HepG2 (cell line): ENCODE measurements at regions not wholly inside any gene's neighbourhood (a gene's known extent, or its start where the extent isn't known, plus 50 kb on each side); places are given as distances from the start of the nearest gene placed in this dataset.

ENCODE experiments used
- ATAC-seq: fragments of 200-7000 bp; cut with Tn5 transposase; 3 replicates; pipeline ENCODE4 v1.9.1; 2020; ENCODE audit warnings: mild to moderate bottlenecking, moderate library complexity
- BruUV-seq: library from RNA; stranded (reverse); fragments of 400-500 nt; replicated peaks from 2 replicates; lab custom pipeline; 2021; lab: Mats Ljungman, UMichigan
- CTCF ChIA-PET: fragments of 300-600 bp; formaldehyde crosslinking; extraction: SDS; loops from one replicate; lab custom pipeline; 2021; ENCODE audit warnings: low total read pairs, inconsistent platforms, low intra/inter-chr PET ratio; lab: Yijun Ruan, JAX
- POLR2A ChIA-PET: fragments of 350-600 bp; sonication (Branson Sonifier 250); formaldehyde crosslinking; loops from one replicate; lab custom pipeline; 2020; ENCODE audit warnings: antibody characterized with exemption, inconsistent platforms; lab: Yijun Ruan, JAX
- DNase-seq: peaks from one replicate; pipeline ENCODE4 v3.0.0-alpha.2; 2015; ENCODE audit warnings: low spot score
- FAIRE-seq: peaks from 3 replicates; lab custom pipeline; 2011; peaks lifted over from hg19 to GRCh38; lab: Jason Lieb, UNC
- H2AFZ ChIP-seq: one replicate; pipeline ENCODE4 v1.6.1; 2011; ENCODE audit warnings: low read length, inconsistent platforms
- H3K27ac ChIP-seq: fragments of 300-600 bp; 3 replicates; pipeline ENCODE4 v1.8.0; 2011; ENCODE audit warnings: mixed run types, mild to moderate bottlenecking, mixed read lengths, low read length, inconsistent platforms; ENCODE audit not compliant: insufficient read depth; ENCODE audit errors: extremely low read length
- H3K27me3 ChIP-seq, 2 experiments: fragments of 200-600 bp in 1 of 2; 2 replicates in 1 of 2; 3 replicates in 1 of 2; pipeline versions ENCODE4 v1.6.0 to v1.8.0; 2011; ENCODE audit warnings: low read length in 2 of 2, mild to moderate bottlenecking in 2 of 2, moderate library complexity in 2 of 2, inconsistent platforms in 1 of 2; ENCODE audit not compliant: insufficient read depth in 2 of 2, control insufficient read depth in 1 of 2
- H3K36me3 ChIP-seq, 2 experiments: fragments of 200-600 bp in 1 of 2; replicated peaks in 1 of 2; 2 replicates in 1 of 2; 3 replicates in 1 of 2; pipeline versions ENCODE4 v1.5.1 to v1.8.0; 2011; ENCODE audit warnings: low read length in 2 of 2, inconsistent platforms in 1 of 2; ENCODE audit not compliant: insufficient read depth in 2 of 2, control insufficient read depth in 1 of 2
- H3K4me1 ChIP-seq: 2 replicates; pipeline ENCODE4 v1.5.1; 2012; ENCODE audit warnings: low read length, inconsistent platforms; ENCODE audit not compliant: insufficient read depth
- H3K4me2 ChIP-seq: 2 replicates; pipeline ENCODE4 v1.6.0; 2011; ENCODE audit warnings: low read depth, low read length, inconsistent platforms
- H3K4me3 ChIP-seq, 3 experiments: fragments of 200-600 bp in 1 of 3; sonication (generic), shearing (Covaris generic) in 1 of 3; replicated peaks in 1 of 3; 2 replicates each; pipeline ENCODE4 v1.5.1; 2011 to 2016; ENCODE audit warnings: low read length in 3 of 3, inconsistent platforms in 2 of 3, low read depth in 2 of 3, mild to moderate bottlenecking in 2 of 3, control low read depth in 1 of 3, mixed read lengths in 1 of 3; ENCODE audit not compliant: insufficient read depth in 1 of 3
- H3K79me2 ChIP-seq: one replicate; pipeline ENCODE4 v1.6.1; 2011; ENCODE audit warnings: low read length, inconsistent platforms; ENCODE audit not compliant: insufficient read depth
- H3K9ac ChIP-seq: 2 replicates; pipeline ENCODE4 v1.6.0; 2011; ENCODE audit warnings: mild to moderate bottlenecking, low read depth, low read length, inconsistent platforms; ENCODE audit not compliant: insufficient read depth
- H3K9me3 ChIP-seq: 2 replicates; pipeline ENCODE4 v1.5.1; 2012; ENCODE audit warnings: mild to moderate bottlenecking, low read length
- H4K20me1 ChIP-seq: 2 replicates; pipeline ENCODE4 v1.6.0; 2011; ENCODE audit warnings: inconsistent platforms, mild to moderate bottlenecking, low read length, moderate library complexity; ENCODE audit not compliant: insufficient read depth
- MBD4 ChIP-seq: IDR thresholded peaks from 2 replicates; pipeline ENCODE4 v1.6.1; 2012; ENCODE audit warnings: low read length, inconsistent platforms, borderline replicate concordance
- NPAS2 ChIP-seq: sonication (generic); formaldehyde crosslinking; IDR thresholded peaks from 2 replicates; pipeline ENCODE4 v1.8.0; 2022; ENCODE audit warnings: mild to moderate bottlenecking, missing genetic modification reagents, borderline replicate concordance
- PHF20 ChIP-seq: sonication (generic); formaldehyde crosslinking; IDR thresholded peaks from 2 replicates; pipeline ENCODE4 v1.5.0; 2020; ENCODE audit warnings: mild to moderate bottlenecking, missing genetic modification reagents
- RCOR2 ChIP-seq: IDR thresholded peaks from 2 replicates; pipeline ENCODE4 v1.6.1; 2016; ENCODE audit warnings: missing biosample characterization, missing genetic modification reagents
- RFX3 ChIP-seq: IDR thresholded peaks from 2 replicates; pipeline ENCODE4 v1.6.1; 2016; ENCODE audit warnings: missing biosample characterization, missing genetic modification reagents
- SAP130 ChIP-seq: IDR thresholded peaks from 2 replicates; pipeline ENCODE4 v1.6.1; 2016; ENCODE audit warnings: low read depth
- SNRNP70 ChIP-seq: fragments of 200-400 bp; formaldehyde crosslinking; IDR thresholded peaks from 2 replicates; pipeline ENCODE4 v1.6.1; 2017; ENCODE audit warnings: mild to moderate bottlenecking, low read depth, low read length, moderate library complexity
- TEAD3 ChIP-seq: optimal IDR thresholded peaks from 2 replicates; pipeline ENCODE3; 2016; ENCODE audit warnings: borderline replicate concordance
- ZBTB1 ChIP-seq: sonication (generic); formaldehyde crosslinking; IDR thresholded peaks from 2 replicates; pipeline ENCODE4 v1.4.0; 2020; ENCODE audit warnings: missing genetic modification reagents, borderline replicate concordance
- ZNF24 ChIP-seq: fragments of 450-650 bp; IDR thresholded peaks from 2 replicates; pipeline ENCODE4 v1.6.1; 2017; ENCODE audit warnings: antibody characterized with exemption, mild to moderate bottlenecking
- WGBS: methylation state at CpG from one replicate; pipeline ENCODE4 v1.1.6; 2017; ENCODE audit warnings: low lambda C conversion rate; 5-methylcytosine and 5-hydroxymethylcytosine counted together
- in situ Hi-C: cut with HindIII; loops from 2 replicates; pipeline ENCODE4 v1.10.0; 2017; ENCODE audit warnings: low pct_unique_long_range_greater_than_20kb; ENCODE audit not compliant: extremely low pct_ligation_motif_present
- intact Hi-C: fragments of 100-400 bp; cut with micrococcal nuclease; formaldehyde crosslinking; loops from one replicate; pipeline ENCODE4 v1.10.0; 2022; ENCODE audit not compliant: unreplicated experiment
- TF ChIP-seq, protein P1 (sequence below): sonication (generic); formaldehyde crosslinking; conservative IDR thresholded peaks from 2 replicates; pipeline ENCODE4 v1.4.0; 2020; ENCODE audit warnings: missing genetic modification reagents
- TF ChIP-seq, protein P2 (sequence below): sonication (generic); formaldehyde crosslinking; IDR thresholded peaks from 2 replicates; pipeline ENCODE4 v1.5.1; 2020; ENCODE audit warnings: missing genetic modification reagents, mild to moderate bottlenecking, borderline replicate concordance
- TF ChIP-seq, protein P3 (sequence below): sonication (generic); formaldehyde crosslinking; IDR thresholded peaks from 2 replicates; pipeline ENCODE4 v1.4.0; 2020; ENCODE audit warnings: low read depth, missing genetic modification reagents

DNA sequence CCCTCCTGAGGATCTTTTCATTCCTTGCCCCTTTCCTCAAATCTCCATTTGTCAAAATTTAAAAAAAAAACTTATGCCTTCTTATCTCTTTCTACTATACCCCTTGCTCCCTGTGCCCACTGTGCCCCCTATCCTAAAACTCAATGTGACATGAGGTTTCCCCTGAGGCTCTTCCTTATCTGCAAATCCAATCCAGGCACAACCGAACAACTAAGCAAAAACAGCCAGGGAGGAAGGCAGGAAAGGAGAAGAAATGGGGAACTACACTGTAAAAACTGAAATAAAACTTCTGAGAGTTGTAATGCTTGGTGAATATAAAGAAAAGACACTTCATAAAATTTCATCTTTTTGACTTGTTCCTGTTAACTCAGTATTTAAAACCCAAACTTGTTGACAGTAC lies 54.2 kb downstream of the CRPPA start (continued):
- TF ChIP-seq, protein P1, sequence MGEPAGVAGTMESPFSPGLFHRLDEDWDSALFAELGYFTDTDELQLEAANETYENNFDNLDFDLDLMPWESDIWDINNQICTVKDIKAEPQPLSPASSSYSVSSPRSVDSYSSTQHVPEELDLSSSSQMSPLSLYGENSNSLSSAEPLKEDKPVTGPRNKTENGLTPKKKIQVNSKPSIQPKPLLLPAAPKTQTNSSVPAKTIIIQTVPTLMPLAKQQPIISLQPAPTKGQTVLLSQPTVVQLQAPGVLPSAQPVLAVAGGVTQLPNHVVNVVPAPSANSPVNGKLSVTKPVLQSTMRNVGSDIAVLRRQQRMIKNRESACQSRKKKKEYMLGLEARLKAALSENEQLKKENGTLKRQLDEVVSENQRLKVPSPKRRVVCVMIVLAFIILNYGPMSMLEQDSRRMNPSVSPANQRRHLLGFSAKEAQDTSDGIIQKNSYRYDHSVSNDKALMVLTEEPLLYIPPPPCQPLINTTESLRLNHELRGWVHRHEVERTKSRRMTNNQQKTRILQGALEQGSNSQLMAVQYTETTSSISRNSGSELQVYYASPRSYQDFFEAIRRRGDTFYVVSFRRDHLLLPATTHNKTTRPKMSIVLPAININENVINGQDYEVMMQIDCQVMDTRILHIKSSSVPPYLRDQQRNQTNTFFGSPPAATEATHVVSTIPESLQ (CRISPR knock-in tag), result no peak
- TF ChIP-seq MBD4 (no peak), SAP130 (CRISPR knock-in tag) (no peak), RFX3 (CRISPR knock-in tag) (no peak), PHF20 (no peak), NPAS2 (CRISPR knock-in tag) (no peak), ZNF24 (no peak), SNRNP70 (no peak)

DNA sequence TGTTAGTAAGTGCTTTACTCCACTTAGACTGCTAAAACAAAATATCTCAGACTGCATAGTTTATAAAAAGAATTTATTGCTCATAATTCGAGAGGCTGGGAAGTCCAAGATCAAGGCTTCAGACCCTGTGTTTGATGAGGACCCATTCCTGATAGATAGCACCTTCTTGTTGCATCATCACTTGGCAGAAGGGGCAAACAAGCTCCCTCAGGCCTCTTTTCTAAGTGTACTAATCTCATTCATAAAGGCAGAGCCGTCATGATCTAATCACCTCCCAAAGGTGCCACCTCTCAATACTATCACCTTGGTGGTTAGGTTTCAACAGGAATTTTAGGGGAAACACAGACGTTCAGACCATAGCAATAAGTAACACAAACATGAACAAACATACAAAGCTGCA lies 55.4 kb downstream of the CRPPA start:
- 0% methylated on average over 3 of the region's 3 CpGs for WGBS
- no peaks in the 10 kb centered on the region for H3K4me1 ChIP-seq
- ChIA-PET CTCF (no interaction called here), POLR2A (no interaction called here)
- DNase-seq, result no peak
- BruUV-seq, result no TSS peak
- in situ Hi-C loops, result no loop called here
- TF ChIP-seq, protein P2, sequence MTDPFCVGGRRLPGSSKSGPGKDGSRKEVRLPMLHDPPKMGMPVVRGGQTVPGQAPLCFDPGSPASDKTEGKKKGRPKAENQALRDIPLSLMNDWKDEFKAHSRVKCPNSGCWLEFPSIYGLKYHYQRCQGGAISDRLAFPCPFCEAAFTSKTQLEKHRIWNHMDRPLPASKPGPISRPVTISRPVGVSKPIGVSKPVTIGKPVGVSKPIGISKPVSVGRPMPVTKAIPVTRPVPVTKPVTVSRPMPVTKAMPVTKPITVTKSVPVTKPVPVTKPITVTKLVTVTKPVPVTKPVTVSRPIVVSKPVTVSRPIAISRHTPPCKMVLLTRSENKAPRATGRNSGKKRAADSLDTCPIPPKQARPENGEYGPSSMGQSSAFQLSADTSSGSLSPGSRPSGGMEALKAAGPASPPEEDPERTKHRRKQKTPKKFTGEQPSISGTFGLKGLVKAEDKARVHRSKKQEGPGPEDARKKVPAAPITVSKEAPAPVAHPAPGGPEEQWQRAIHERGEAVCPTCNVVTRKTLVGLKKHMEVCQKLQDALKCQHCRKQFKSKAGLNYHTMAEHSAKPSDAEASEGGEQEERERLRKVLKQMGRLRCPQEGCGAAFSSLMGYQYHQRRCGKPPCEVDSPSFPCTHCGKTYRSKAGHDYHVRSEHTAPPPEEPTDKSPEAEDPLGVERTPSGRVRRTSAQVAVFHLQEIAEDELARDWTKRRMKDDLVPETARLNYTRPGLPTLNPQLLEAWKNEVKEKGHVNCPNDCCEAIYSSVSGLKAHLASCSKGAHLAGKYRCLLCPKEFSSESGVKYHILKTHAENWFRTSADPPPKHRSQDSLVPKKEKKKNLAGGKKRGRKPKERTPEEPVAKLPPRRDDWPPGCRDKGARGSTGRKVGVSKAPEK (CRISPR knock-in tag), result no peak
- TF ChIP-seq RCOR2 (CRISPR knock-in tag) (no peak), ZBTB1 (CRISPR knock-in tag) (no peak), TEAD3 (CRISPR knock-in tag) (no peak)
- TF ChIP-seq, protein P3, sequence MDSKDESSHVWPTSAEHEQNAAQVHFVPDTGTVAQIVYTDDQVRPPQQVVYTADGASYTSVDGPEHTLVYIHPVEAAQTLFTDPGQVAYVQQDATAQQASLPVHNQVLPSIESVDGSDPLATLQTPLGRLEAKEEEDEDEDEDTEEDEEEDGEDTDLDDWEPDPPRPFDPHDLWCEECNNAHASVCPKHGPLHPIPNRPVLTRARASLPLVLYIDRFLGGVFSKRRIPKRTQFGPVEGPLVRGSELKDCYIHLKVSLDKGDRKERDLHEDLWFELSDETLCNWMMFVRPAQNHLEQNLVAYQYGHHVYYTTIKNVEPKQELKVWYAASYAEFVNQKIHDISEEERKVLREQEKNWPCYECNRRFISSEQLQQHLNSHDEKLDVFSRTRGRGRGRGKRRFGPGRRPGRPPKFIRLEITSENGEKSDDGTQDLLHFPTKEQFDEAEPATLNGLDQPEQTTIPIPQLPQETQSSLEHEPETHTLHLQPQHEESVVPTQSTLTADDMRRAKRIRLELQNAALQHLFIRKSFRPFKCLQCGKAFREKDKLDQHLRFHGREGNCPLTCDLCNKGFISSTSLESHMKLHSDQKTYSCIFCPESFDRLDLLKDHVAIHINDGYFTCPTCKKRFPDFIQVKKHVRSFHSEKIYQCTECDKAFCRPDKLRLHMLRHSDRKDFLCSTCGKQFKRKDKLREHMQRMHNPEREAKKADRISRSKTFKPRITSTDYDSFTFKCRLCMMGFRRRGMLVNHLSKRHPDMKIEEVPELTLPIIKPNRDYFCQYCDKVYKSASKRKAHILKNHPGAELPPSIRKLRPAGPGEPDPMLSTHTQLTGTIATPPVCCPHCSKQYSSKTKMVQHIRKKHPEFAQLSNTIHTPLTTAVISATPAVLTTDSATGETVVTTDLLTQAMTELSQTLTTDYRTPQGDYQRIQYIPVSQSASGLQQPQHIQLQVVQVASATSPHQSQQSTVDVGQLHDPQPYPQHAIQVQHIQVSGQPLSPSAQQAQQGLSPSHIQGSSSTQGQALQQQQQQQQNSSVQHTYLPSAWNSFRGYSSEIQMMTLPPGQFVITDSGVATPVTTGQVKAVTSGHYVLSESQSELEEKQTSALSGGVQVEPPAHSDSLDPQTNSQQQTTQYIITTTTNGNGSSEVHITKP, result no peak
- no peak overlapping the region for H3K9ac ChIP-seq
- no peak overlapping the region for H3K4me2 ChIP-seq
- H3K27ac ChIP-seq, result no peak overlapping the region
- no peaks in the 10 kb centered on the region for H3K27me3 ChIP-seq
- H2AFZ ChIP-seq, result no peak overlapping the region
- no peaks in the 10 kb centered on the region for H3K9me3 ChIP-seq
- no peak for ATAC-seq
- no peaks in the 10 kb centered on the region for H3K79me2 ChIP-seq
- H3K36me3 ChIP-seq, result no peaks in the 10 kb centered on the region
- FAIRE-seq, result no peak
- intact Hi-C loops, result no loop called here
- no peak overlapping the region for H3K4me3 ChIP-seq
- H4K20me1 ChIP-seq, result no peaks in the 10 kb centered on the region
